Fibroblast of lung (primary cell): ENCODE measurements at regions not wholly inside any gene's neighbourhood (a gene's known extent, or its start where the extent isn't known, plus 50 kb on each side); places are given as distances from the start of the nearest gene placed in this dataset.

Experiments used
- EZH2 ChIP-seq: IDR thresholded peaks from 2 replicates; pipeline ENCODE4 v1.5.1; 2012; ENCODE audit warnings: low read length, control low read depth, mild to moderate bottlenecking; ENCODE audit errors: missing control alignments
- TF ChIP-seq, protein P1 (sequence below), 2 donors: IDR thresholded peaks in 1 of 2; conservative IDR thresholded peaks in 1 of 2; 1 replicate in 1 of 2; 2 replicates in 1 of 2; pipeline ENCODE4 v1.5.1; 2011 to 2012; ENCODE audit warnings: low read length in 2 of 2, control low read depth in 1 of 2, inconsistent platforms in 1 of 2, low read depth in 1 of 2, mild to moderate bottlenecking in 1 of 2

GRCh38 chr2:138105358-138105757, 141.1 kb downstream of the HNMT start:
- TF ChIP-seq, protein P1, sequence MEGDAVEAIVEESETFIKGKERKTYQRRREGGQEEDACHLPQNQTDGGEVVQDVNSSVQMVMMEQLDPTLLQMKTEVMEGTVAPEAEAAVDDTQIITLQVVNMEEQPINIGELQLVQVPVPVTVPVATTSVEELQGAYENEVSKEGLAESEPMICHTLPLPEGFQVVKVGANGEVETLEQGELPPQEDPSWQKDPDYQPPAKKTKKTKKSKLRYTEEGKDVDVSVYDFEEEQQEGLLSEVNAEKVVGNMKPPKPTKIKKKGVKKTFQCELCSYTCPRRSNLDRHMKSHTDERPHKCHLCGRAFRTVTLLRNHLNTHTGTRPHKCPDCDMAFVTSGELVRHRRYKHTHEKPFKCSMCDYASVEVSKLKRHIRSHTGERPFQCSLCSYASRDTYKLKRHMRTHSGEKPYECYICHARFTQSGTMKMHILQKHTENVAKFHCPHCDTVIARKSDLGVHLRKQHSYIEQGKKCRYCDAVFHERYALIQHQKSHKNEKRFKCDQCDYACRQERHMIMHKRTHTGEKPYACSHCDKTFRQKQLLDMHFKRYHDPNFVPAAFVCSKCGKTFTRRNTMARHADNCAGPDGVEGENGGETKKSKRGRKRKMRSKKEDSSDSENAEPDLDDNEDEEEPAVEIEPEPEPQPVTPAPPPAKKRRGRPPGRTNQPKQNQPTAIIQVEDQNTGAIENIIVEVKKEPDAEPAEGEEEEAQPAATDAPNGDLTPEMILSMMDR (conservative IDR thresholded peaks at IDR 0.05 in 1 of 2, IDR thresholded peaks at IDR 0.05 in 1 of 2; ENCODE audit: low read depth in 1 of 2, low read length in 2 of 2): no peak
- no peak for TF ChIP-seq EZH2
